ENCODE measurements at regions not wholly inside any gene's neighbourhood (a gene's known extent, or its start where the extent isn't known, plus 50 kb on each side); places are given as distances from the start of the nearest gene placed in this dataset.

DNA sequence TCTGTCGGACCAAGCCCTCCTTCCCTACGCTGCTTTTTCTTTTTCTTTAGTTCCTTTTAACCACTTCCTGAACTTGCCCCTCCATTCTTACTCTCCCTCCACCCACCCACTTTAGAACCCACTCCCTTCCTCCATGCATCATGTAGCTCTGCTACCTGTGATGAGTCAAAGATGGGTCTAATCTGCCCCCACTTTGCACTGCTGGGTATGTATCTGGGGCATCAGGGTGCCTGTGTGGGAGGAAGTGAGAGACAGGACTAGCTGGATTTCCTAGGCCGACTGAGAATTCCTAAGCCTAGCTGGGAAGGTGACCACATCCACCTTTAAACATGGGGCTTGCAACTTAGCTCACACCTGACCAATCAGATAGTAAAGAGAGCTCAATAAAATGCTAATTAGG, 157.7 kb downstream of the SEC16B start:
- no peaks in the 10 kb centered on the region for H3K36me3 Mint-ChIP-seq (ENCODE audit: unreplicated experiment)
- H3K4me3 Mint-ChIP-seq (ENCODE audit: unreplicated experiment), result no peak overlapping the region
- DNase-seq (ENCODE audit: extremely low spot score, unreplicated experiment), result no peak
- H3K27me3 Mint-ChIP-seq (ENCODE audit: unreplicated experiment), result no peaks in the 10 kb centered on the region
- H3K27ac Mint-ChIP-seq (ENCODE audit: unreplicated experiment), result no peak overlapping the region
- peaks cover 3% of the 10 kb centered on the region for H3K9me3 Mint-ChIP-seq (ENCODE audit: unreplicated experiment)
- no peaks in the 10 kb centered on the region for H3K4me1 Mint-ChIP-seq (ENCODE audit: unreplicated experiment)
- TF ChIP-seq CTCF (IDR thresholded peaks at IDR 0.05), result no peak

DNA sequence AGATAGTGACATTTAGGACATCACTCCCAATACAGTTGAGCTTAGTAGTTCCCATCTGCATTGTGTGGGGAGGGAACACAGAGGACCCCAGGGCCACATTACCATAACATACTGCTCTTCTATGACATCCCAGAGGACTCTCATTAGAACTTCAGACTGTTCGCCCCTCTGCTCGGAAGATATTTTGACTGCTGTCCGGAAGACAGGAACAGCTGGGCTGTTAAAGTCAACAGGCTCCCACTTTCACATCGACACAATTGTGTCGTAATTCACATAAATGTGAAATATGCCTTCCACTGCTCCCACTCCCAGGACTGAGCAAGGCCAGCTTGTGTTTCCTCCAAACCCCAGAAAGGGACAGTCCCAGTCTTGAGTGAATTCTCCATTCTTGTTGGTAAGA, 158.4 kb downstream of the SEC16B start:
- Mint-ChIP-seq H3K9me3 (ENCODE audit: unreplicated experiment) (peaks cover under 1% of the 10 kb centered on the region), H3K4me1 (ENCODE audit: unreplicated experiment) (no peaks in the 10 kb centered on the region), H3K36me3 (ENCODE audit: unreplicated experiment) (no peaks in the 10 kb centered on the region), H3K27ac (ENCODE audit: unreplicated experiment) (no peak overlapping the region), H3K27me3 (ENCODE audit: unreplicated experiment) (no peaks in the 10 kb centered on the region), H3K4me3 (ENCODE audit: unreplicated experiment) (no peak overlapping the region)
- TF ChIP-seq CTCF (IDR thresholded peaks at IDR 0.05), result no peak
- DNase-seq (ENCODE audit: extremely low spot score, unreplicated experiment), result no peak

DNA sequence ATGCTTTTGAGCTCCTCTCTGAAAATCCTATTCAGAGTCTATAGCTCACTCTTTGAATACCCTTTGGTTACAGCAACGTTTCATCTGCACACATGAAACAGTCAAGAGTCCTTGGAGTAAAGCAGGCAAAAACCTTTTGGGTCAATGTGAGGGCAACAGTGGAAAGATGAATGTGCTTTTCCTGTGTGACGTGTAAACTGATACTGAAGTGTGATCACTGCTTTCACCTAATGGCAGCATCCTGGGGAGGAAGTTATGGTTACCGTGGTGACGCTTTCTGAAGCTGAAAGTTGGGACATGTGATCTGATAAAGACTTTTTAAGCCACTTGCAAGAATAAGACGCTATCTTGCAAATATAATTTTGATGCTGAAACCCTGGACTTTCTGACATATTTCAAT, 160.0 kb downstream of the SEC16B start:
- no peak for TF ChIP-seq CTCF (IDR thresholded peaks at IDR 0.05)
- DNase-seq (ENCODE audit: extremely low spot score, unreplicated experiment), result no peak
- H3K36me3 Mint-ChIP-seq (ENCODE audit: unreplicated experiment), result no peaks in the 10 kb centered on the region
- no peaks in the 10 kb centered on the region for H3K27me3 Mint-ChIP-seq (ENCODE audit: unreplicated experiment)
- H3K27ac Mint-ChIP-seq (ENCODE audit: unreplicated experiment), result no peak overlapping the region
- H3K9me3 Mint-ChIP-seq (ENCODE audit: unreplicated experiment), result no peaks in the 10 kb centered on the region
- no peaks in the 10 kb centered on the region for H3K4me1 Mint-ChIP-seq (ENCODE audit: unreplicated experiment)
- H3K4me3 Mint-ChIP-seq (ENCODE audit: unreplicated experiment), result no peak overlapping the region

DNA sequence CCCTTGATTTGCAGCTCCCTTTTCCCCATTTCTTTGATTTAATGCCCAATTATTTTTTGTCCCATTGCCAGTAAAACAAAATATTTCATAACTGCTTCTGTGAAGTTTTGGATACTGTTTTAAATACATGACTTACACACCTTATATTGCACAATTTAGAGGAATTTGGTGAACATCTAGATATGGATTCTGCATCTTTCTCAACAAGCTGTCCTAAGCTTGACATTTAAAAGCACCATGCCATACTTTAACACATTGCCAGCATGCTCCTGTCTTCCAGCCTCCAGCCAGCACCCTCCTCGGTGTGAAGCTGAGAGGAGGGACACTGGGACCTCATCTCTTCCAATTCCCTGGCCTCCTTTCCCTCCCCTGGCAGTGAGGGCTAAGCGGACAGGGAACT, 167.6 kb downstream of the SEC16B start:
- H3K4me1 Mint-ChIP-seq (ENCODE audit: unreplicated experiment), result no peaks in the 10 kb centered on the region
- no peaks in the 10 kb centered on the region for H3K36me3 Mint-ChIP-seq (ENCODE audit: unreplicated experiment)
- no peak for DNase-seq (ENCODE audit: extremely low spot score, unreplicated experiment)
- H3K4me3 Mint-ChIP-seq (ENCODE audit: unreplicated experiment), result no peak overlapping the region
- no peak overlapping the region for H3K27ac Mint-ChIP-seq (ENCODE audit: unreplicated experiment)
- TF ChIP-seq CTCF (IDR thresholded peaks at IDR 0.05), result no peak
- H3K27me3 Mint-ChIP-seq (ENCODE audit: unreplicated experiment), result no peaks in the 10 kb centered on the region
- H3K9me3 Mint-ChIP-seq (ENCODE audit: unreplicated experiment), result peaks cover 7% of the 10 kb centered on the region

DNA sequence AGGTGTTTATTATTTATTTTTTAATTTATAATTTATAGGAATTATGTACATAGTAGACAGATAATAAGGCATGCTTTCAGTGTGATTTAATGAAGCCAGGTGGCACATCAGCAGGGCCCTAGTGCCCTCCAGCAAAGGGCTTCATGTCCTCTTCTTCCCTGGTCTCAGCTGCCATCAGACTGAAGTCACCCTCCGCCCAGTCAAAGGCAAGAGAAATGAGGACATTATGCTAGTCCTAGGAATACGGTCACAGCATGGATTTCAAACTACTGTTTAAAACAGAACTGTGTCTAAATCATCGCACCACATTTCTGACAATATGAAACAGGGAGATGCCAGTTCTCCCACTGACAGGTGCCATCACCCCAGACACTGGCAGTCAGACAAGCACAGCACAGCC, 168.1 kb downstream of the SEC16B start:
- no peak for TF ChIP-seq CTCF (IDR thresholded peaks at IDR 0.05)
- Mint-ChIP-seq H3K36me3 (ENCODE audit: unreplicated experiment) (no peaks in the 10 kb centered on the region), H3K27me3 (ENCODE audit: unreplicated experiment) (no peaks in the 10 kb centered on the region), H3K27ac (ENCODE audit: unreplicated experiment) (no peak overlapping the region), H3K9me3 (ENCODE audit: unreplicated experiment) (peaks cover 7% of the 10 kb centered on the region), H3K4me1 (ENCODE audit: unreplicated experiment) (no peaks in the 10 kb centered on the region), H3K4me3 (ENCODE audit: unreplicated experiment) (no peak overlapping the region)
- no peak for DNase-seq (ENCODE audit: extremely low spot score, unreplicated experiment)

Measured in osteocyte (in vitro differentiated cells).